ENCODE measurements at regions not wholly inside any gene's neighbourhood (a gene's known extent, or its start where the extent isn't known, plus 50 kb on each side); places are given as distances from the start of the nearest gene placed in this dataset.

DNA sequence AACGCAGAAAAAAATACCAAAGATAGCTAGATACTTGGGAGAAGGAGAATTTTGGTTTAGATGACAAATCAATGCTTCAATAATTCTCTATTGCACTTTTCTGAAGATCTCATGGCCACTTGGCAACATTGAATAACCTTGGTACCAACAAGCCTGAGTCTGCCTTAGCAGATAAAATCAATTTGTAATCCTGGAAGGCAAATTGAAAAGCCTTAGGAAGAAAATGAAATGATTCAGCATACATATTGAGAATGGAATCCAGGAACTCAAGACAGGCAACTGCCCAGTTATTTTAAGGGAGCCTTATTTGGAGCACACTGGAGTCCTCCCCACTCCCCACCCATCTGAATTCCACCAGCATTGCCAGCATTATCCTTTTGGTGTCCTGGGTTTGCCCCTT lies 109.3 kb upstream of the SOX9 start:
- no peak for TF ChIP-seq ZFX (IDR thresholded peaks at IDR 0.05)
- TF ChIP-seq, protein P1, sequence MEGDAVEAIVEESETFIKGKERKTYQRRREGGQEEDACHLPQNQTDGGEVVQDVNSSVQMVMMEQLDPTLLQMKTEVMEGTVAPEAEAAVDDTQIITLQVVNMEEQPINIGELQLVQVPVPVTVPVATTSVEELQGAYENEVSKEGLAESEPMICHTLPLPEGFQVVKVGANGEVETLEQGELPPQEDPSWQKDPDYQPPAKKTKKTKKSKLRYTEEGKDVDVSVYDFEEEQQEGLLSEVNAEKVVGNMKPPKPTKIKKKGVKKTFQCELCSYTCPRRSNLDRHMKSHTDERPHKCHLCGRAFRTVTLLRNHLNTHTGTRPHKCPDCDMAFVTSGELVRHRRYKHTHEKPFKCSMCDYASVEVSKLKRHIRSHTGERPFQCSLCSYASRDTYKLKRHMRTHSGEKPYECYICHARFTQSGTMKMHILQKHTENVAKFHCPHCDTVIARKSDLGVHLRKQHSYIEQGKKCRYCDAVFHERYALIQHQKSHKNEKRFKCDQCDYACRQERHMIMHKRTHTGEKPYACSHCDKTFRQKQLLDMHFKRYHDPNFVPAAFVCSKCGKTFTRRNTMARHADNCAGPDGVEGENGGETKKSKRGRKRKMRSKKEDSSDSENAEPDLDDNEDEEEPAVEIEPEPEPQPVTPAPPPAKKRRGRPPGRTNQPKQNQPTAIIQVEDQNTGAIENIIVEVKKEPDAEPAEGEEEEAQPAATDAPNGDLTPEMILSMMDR (conservative IDR thresholded peaks at IDR 0.05) = no peak
- H3K27ac ChIP-seq = no peak overlapping the region

DNA sequence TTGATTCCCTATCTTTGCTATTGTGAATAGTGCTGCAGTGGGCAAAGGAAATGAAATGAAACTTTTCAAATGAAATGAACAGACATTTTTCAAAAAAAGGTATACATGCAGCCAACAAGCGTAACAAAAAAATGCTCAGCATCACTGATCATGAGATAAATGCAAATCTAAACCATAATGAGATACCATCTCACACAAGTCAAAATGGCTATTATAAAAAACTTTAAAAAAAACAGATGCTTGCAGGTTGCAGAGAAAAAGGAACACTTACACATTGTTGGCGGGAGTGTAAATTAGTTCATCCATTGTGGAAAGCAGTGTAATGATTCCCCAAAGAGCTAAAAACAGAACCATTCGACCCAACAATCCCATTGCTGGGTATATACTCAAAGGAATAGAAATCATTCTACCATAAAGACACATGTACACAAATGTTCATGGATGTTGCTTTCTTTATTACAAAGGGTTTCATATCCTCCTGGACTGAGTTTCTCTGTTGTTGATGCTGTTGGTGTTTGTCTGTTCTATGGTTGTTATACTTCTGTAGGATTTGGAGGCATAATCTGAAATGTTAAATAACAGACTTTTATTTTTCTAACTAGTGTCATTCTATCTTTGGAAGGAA lies 99.3 kb upstream of the SOX9 start:
- TF ChIP-seq, protein P1 (conservative IDR thresholded peaks at IDR 0.05) = no peak
- no peak for TF ChIP-seq ZFX (IDR thresholded peaks at IDR 0.05)
- no peak overlapping the region for H3K27ac ChIP-seq

DNA sequence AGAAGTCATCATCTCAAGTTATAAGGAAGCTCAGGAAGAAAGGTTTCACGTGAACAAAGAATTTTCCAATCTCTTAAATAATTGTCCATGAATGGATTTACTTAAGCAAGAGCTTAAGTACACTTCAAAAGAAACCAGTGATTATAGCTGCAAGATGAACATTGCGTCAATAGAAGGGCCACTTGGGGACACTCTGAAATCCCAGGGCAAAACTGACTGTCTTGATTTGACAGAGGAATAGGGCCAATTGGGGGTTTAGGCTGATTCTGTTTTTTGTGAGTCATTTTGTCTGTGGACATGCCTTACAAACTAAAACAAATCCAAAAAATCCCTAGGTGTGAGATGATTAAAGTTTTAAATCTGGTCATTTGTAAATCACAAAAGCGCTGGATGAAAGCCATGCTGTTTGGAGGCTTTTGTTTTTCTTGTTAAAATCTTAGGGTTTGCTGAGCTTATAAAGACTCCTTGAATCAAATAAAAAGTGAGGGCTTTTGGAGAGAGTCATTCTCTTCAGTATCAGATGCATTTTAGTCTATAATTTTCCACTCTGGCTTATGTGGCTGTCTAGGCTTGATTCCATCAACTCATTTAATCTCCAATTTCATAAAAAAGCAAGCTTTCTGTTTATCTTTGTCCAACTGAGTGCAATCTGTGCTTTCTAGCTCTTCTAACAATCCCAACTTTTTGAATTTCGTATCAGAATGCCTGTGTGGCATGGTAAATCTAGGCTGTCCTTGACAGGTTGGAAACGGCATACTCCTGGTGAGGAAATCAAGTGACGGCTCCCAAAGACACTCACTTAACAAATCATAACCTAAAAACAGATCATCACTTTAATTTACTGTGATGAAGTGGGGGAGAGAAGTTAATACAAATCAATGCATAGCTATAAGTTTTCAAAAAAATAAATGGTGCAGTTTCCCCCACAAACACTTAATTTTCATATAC lies 98.2 kb upstream of the SOX9 start:
- TF ChIP-seq, protein P1 (conservative IDR thresholded peaks at IDR 0.05) = no peak
- TF ChIP-seq ZFX (IDR thresholded peaks at IDR 0.05) = no peak
- no peak overlapping the region for H3K27ac ChIP-seq

DNA sequence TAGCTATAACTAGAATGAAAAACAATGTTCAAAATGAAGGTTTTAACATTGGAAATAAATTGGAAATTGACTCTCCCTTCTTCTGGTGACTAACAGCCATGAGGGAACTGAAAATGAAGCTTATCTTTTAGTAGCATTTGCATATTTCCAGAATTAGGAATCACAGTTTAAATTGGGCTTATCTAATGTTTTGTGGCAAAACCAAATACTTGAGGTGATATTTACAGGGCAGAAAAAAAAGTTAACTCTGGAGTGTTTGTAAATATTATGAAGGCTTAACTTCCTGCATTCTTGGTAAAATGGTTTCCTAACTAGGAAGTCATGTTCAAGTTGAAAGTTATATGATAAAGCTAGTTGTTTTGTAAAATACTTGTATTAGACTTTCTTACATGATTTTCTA lies 96.4 kb upstream of the SOX9 start:
- no peak overlapping the region for H3K27ac ChIP-seq
- TF ChIP-seq, protein P1 (conservative IDR thresholded peaks at IDR 0.05) = no peak
- TF ChIP-seq ZFX (IDR thresholded peaks at IDR 0.05) = no peak

DNA sequence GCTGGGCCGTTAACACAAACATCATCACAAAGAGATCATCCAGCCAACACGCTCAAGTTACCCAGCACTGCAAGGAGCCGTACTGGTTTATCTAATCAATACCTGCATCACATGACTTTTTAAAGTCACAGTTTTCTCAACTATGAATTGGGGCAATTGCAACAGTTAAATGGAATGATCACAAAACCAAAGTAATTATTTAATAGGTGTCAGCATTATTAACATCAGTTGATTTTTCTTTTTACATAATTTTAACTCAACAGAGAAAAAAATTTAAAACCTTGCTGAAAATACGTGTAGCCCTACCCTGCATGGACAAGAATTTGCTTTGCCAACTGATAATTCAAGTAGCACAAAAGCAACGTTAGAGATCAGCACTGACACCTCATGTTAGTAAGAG lies 95.7 kb upstream of the SOX9 start:
- TF ChIP-seq, protein P1 (conservative IDR thresholded peaks at IDR 0.05) = no peak
- no peak for TF ChIP-seq ZFX (IDR thresholded peaks at IDR 0.05)

DNA sequence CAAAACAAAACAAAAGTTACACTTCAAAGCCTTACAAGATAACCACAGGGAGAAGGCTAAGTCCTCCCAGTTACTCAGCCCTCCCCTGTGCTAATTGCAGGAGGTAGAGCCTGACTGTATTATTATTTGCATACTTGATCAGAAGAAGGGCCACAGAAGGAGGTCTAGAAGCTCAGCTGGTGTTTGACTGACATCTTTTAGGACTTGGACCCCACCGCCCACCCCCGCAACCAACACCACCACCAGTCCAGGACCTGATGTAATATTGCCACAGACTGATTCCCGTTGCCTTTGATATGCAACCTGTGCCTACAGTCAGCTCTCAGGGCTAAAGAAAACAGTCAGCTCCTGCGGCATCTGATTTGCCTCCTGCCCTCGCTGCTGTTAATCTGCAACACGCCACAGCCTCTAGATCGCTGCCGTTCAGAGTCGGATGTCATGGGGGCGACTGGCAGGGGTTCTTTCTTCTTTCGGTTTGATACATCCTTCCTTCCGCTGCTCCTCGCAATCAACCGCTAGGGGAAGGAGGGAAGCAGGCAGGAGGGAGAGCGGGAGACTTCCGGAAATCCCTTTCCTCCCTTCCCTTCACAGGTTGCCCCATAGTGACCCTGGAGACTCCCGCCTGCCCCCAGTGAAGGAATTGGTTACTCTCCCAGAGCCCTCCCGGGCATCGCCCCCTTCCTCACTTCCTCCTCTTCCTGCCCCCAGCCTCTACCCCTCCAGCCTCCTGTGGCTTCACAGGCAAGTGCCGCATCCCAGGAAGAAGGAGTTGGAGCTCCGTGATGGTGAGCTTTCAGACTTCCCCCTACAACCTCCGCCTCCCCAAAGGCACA lies 90.5 kb upstream of the SOX9 start:
- no peak for TF ChIP-seq ZFX (IDR thresholded peaks at IDR 0.05)
- TF ChIP-seq, protein P1 (conservative IDR thresholded peaks at IDR 0.05) = no peak
- H3K27ac ChIP-seq = no peak overlapping the region

More for the DNA sequence above, 95.7 kb upstream of the SOX9 start:
- no peak overlapping the region for H3K27ac ChIP-seq
